ENCODE measurements at regions not wholly inside any gene's neighbourhood (a gene's known extent, or its start where the extent isn't known, plus 50 kb on each side); places are given as distances from the start of the nearest gene placed in this dataset.

DNA sequence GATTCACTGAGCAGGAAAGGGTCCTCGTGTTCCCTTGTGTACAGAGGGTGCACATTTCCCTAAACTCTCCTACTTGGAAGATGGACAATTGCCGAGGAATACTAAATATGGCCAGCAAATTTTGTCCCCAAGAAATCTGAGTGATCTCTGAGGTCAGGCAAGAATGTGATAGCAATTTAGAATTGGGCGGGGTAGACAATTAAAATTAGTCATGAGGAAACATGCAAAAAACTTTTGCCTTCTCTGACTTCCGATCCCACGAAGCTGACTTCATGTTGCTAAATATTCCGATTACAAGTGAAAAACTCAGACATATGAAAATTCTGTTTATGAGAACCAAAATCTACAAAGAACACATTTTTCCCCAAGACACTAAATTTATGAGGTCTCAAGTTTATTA, 453.9 kb upstream of the ZFP42 start:
- DNase-seq = no peak

DNA sequence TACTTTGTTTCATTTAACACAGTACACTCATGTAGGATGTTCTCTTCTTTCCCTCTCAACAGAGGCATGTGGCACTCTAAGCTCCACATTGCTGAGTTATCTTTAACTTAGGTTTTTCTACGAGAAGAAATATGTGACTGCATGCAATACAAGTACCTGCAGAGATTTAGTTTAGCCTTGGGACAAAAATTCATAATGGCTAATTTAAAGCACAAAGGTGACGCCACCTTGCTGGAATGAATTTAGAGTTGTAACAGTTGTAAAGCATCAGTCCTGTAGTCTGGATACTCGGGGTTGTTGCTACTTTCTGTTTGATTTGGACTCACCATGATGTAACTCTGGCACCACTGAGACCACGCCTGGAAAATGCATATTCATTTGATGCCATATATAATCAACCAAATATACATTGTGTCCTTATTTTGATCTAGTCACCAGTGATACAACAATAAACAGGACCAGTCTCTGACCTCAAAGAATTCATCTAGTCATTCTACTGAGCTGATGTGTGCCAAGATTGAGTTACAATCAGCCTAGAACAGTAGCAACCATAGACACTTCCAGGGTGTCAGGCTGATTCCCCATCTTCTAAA, 451.0 kb upstream of the ZFP42 start:
- no peak for DNase-seq

DNA sequence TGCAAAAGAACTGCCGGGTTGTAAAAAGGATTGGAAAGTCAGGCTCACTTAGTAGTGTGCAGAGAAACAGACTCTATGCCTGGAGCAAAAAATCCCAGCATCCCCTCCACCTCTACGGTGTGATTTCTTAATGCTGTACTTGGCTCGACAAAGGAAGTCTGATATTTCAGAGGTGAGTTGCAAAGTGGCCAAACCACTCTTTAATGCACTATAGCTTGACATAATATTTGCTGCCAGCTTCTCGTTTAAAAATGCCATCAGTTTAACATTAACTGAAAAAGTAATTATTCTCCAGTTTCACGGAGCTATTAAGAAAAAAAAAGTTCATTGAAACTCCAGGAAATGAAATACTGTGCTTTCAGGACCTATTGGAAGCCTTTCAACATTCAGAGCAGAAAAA, 448.3 kb upstream of the ZFP42 start:
- DNase-seq = no peak

GRCh38 chr4:187550256-187550950, 445.2 kb upstream of the ZFP42 start:
- DNase-seq = no peak

DNA sequence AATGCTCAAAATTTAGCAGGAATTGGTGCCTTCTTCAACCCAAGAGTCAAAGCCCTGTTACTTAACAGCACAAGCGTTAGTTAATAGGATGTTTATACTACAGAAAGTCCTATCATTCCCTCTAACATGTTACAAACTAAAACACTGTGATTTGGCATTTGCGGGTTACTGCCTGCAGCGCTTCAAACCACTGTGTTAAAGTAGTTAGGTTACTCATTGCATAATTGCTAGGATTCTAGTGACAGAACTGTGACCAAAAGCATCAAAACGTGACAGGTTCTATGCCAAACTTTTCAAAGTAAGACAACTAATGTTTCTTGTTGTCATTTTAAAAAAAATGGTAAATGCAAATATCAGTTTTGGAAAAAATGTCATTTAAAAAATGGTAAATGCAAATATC, 442.8 kb upstream of the ZFP42 start:
- DNase-seq = no peak

DNA sequence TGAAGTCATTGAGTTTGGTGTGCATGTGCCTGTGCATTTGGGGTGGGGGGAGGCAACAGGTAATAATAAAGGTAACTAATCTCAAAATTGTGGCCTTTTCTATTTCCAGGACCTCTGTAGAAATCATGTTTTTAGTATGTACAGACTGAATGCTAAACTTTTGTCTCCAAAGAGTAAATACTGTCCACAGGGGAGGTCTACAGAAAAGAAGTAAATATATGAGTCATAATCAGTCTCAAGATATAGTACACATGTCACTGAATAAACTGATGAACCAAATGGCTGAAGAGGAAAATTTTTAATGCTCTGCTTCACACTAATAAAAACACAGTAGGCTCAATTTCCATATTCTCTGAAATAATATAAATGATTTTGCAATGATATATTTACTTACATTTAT, 440.4 kb upstream of the ZFP42 start:
- DNase-seq = no peak

GRCh38 chr4:187558391-187558790, 437.2 kb upstream of the ZFP42 start:
- no peak for DNase-seq

DNA sequence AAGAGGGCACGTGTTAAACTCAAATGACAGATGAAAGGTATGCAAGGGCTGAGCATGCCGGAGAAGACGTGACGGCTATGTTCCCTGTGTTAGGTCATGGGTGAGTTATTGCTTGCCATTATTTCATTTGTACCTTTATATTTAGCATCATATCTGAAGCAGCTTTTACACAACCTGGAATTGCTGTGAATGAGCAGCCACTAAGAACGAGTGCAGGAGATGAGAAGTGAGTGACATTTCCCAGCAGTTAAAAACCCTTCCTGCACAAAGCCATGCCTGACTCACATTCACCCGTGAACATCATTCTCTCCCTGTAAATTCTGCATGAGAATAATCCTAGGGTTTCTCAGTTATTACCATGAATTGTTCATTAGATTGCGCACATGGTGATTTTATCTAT, 433.2 kb upstream of the ZFP42 start:
- DNase-seq = no peak

- no peak for DNase-seq
These were observed 430.2 kb upstream of the ZFP42 start for GRCh38 chr4:187565416-187565815.

DNA sequence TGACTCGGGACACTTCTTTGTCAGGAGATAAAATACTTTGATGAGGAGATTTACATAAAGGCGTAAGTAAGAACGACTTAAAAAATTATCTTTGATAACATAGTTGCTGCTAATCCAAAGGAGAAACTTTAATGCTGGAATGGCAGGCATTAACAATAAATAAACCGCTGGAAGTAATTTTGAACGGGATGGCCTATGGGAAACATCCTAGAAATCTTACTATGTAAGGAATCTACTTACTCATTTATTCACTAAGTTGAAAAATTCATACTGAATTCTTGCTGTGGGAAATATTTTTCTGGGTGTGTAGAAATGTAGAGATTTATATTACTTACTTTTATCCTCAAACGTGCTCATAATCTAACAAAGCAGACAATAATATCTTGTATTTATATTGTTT, 425.7 kb upstream of the ZFP42 start:
- DNase-seq = no peak

DNA sequence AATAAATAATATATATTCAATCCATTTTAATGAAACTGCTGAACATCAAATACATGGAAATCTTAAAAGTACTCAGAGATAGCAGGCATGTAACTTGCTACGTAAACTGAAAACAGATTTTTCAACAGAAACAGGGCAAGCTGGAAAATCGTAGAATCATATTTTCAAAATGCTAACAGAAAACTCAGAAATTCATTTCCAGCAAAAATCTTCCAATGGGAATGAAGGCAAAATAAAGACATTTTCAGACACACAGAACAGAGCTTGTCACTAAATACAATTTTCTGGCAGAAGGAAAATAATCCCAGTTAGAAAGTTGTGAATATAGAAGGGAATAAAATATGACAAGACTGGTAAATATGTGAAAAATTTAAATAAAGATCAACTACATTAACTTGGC, 419.9 kb upstream of the ZFP42 start:
- no peak for DNase-seq

DNA sequence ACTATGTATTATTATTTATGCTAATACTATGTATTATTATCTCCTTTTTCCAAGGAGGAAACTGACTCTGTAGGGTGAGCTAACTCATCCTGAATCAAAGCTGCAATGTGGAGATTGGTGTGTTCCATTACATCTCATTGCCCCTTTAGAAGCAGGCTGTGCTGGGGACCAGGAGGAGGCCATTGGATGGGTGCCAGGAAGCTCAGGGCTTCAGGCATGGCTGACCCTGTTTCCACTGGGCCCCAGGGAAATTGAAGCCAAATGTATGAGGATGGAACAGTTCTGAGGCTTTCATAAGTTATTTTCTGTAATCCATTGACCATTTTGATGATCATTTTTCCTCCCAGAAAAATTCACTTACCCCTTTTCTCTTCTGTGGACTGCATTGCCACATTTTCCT, 418.8 kb upstream of the ZFP42 start:
- no peak for DNase-seq

GRCh38 chr4:187577941-187578480, 417.6 kb upstream of the ZFP42 start:
- no peak for DNase-seq

- DNase-seq = no peak
These were observed 408.7 kb upstream of the ZFP42 start for GRCh38 chr4:187586892-187587291.

DNA sequence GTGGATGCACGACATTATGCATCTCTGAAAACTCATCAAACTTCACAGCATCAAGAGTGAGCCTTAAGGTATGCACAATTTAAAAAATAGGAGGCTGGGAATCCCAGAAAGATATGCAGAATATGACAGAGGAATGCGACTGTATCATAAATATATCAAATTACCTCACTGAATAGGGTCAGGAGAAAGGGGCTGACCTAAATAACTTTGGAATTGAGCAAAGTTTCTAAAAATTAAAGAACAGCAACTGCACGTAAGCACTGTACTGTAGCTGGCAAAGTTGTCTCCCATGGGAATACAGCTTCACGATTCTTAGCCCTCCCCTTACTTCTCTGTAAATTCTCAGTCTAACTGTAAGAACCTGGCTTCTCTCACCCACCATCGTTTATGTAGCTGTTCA, 397.4 kb upstream of the ZFP42 start:
- DNase-seq = no peak

- no peak for DNase-seq
These were observed 393.1 kb upstream of the ZFP42 start for GRCh38 chr4:187602339-187603092.

DNA sequence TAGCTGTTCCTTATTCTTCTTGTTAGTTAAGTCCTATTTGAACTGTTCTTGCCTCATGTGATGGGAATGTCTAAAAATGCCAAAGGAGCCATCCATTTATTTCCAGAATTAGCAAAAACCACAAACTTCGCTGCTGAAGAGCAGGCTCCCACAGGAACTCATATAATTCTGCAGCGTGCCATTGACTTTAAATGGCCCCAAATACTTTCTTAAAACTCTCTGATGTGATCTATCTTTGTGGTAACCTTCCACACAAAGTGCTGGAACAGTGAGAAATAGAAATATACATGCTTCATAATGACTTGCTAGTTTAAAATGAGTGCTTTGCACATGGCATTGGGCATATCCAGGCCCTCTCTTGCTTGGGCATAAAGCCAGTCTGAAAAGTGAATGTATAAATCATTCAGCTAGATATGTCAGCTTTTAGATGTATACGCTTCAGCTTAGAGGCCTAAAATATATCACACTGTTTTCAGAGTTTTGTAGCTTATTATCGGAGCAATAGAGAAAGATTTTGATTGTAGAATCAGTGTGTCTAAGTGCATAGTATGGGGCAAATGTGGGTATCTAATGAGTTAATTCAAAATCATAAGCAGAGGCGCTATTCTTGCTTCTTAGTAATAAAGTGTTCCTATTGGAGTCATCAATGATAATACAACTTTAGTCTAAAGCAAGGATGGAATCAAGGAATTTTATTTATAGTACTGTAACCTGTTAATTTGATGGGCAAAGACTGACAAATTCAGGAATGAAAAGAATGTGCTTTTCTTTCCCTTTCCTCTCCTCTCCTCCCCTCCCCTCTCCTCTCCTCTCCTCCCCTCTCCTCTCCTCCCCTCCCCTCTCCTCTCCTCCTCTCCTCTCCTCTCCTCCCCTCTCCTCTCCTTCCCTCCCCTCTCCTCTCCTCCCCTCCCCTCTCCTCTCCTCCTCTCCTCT, 392.2 kb upstream of the ZFP42 start:
- no peak for DNase-seq

GRCh38 chr4:187604984-187605383, 390.6 kb upstream of the ZFP42 start:
- DNase-seq = no peak

- DNase-seq = peak; percentile 45 to 57 (median 45)
These were observed 389.0 kb upstream of the ZFP42 start for GRCh38 chr4:187606581-187606980.

DNA sequence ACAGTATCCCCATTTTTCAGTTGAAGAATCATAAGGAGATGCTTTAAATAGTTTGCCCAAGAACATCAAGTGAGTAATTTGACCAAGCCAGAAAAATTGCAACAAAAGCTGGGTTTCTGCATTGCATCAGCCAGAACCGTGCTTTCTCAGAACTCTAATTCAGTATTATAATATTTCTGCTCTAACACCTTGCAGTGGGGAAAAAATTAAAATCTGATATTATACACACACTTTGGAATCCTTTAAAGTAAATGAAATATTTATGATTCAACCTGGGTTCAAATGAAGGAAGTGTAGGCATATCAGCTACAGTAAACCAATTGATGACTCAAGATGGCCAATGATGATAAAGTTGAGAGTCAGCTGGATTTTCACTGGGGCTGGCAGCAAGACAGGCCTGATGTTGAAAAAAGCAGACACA, 387.6 kb upstream of the ZFP42 start:
- DNase-seq = no peak

DNA sequence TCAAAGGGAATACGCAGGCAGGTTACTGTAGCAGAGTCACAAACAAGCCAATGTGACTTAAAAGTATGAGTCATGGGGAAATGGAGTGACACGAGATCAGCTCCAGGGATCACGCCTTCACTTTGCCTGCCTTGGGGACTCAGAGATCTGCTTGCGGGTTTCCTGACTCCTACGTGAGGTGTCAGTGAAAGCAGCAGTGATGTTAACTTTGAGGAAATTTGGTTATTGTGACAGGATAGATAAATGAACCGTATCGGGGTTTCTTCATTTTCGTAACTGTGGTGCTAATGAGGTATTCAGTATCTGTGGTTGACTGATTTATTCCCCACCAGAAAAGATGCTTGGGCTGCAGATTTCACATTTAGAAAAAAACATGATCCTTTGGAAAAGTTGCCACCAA, 383.3 kb upstream of the ZFP42 start:
- DNase-seq = peak; percentile 2 to 24 (median 3)

DNA sequence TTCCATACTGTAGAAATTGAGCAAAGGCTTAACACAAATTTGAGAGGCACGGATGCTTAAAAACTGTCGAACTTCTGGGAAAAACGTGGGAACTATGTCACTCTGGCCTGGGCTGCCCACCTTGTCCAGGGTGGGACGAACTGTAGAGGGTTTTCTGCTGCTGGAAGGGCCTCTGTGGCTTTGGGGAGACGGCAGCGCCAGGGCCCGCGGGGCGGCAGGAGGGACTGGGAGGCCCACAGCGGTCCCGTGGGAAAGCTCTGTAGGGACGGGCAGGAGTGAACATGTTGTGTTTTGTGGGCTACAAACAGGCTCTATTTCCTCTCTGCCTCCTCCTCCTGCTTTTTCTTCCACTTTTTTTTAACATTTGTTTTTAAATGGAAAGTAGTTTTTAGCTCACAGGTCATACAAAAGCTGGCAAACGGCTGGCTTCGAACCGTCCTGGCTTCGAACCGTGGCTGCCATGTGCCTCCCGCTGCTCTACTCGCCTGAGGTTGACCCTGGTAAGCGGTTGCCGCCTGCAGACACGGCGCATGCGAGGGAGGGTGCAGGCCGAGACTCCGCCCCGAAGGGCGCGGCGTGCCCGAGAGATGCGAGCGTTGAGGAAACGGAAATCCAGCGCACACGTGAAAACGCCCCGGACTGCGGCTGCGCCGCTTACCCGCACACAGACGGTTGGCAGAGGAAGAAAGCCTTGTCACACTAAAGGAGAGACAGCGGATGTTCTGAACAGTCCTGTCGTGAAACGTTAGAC, 382.3 kb upstream of the ZFP42 start:
- no peak for DNase-seq

All from suppressor macrophage treated with lipopolysaccharide for 1 hour (primary cell).